ENCODE measurements at regions not wholly inside any gene's neighbourhood (a gene's known extent, or its start where the extent isn't known, plus 50 kb on each side); places are given as distances from the start of the nearest gene placed in this dataset.

- H3K27me3 Mint-ChIP-seq (ENCODE audit: low read depth), result no peaks in the 10 kb centered on the region
- Histone ChIP-seq H3K27me3 (ENCODE audit: insufficient read depth, low read length) (no peaks in the 10 kb centered on the region), H2BK20ac (ENCODE audit: low read depth, low read length, poor library complexity, severe bottlenecking) (no peak overlapping the region), H3K18ac (ENCODE audit: insufficient read length, low read depth, low read length) (no peak overlapping the region), H2BK5ac (ENCODE audit: insufficient read length, low read length) (no peak overlapping the region), H4K8ac (replicated peaks; ENCODE audit: insufficient read length, low read depth, low read length) (no peak overlapping the region), H3K79me1 (ENCODE audit: insufficient read depth, low read depth, low read length, poor library complexity, severe bottlenecking) (no peaks in the 10 kb centered on the region), H3K4me2 (ENCODE audit: insufficient read depth, insufficient read length, low read length) (no peak overlapping the region), H4K20me1 (ENCODE audit: control insufficient read depth, insufficient read depth, insufficient read length) (no peaks in the 10 kb centered on the region), H3K14ac (ENCODE audit: insufficient read depth, low read length) (no peak overlapping the region), H3K27ac (ENCODE audit: insufficient read length, low read depth, low read length) (no peak overlapping the region), H3K56ac (ENCODE audit: insufficient read length, low read depth, low read length) (no peak overlapping the region), H2BK15ac (ENCODE audit: low read depth, low read length) (no peak overlapping the region), H3K9me3 (ENCODE audit: control insufficient read depth, low read depth, low read length) (no peaks in the 10 kb centered on the region), H3K23me2 (ENCODE audit: insufficient read length, low read depth, low read length, poor library complexity, severe bottlenecking) (no peaks in the 10 kb centered on the region), H2BK120ac (ENCODE audit: low read depth, low read length, poor library complexity, severe bottlenecking) (no peak overlapping the region), H4K91ac (ENCODE audit: insufficient read length, low read depth, low read length) (no peak overlapping the region), H3K79me2 (ENCODE audit: insufficient read depth, low read length) (no peaks in the 10 kb centered on the region), H3K4ac (ENCODE audit: low read depth, low read length) (no peak overlapping the region), H3T11ph (ENCODE audit: low read length) (no peak overlapping the region), H4K5ac (ENCODE audit: insufficient read length, low read depth, low read length) (no peak overlapping the region), H2BK12ac (ENCODE audit: insufficient read length, low read depth, low read length) (no peak overlapping the region), H2AK5ac (ENCODE audit: insufficient read length, low read length) (no peak overlapping the region), H3K23ac (ENCODE audit: insufficient read length, low read depth, low read length) (no peak overlapping the region), H2AFZ (ENCODE audit: low read length) (no peak overlapping the region), H3K9ac (ENCODE audit: extremely low read depth, insufficient read length, low read length) (no peak overlapping the region), H3K4me1 (ENCODE audit: insufficient read depth, low read length) (no peaks in the 10 kb centered on the region)
- DNase-seq, result no peak
- H3K4me1 Mint-ChIP-seq, result peaks cover 6 to 7% of the 10 kb centered on the region in 2 experiments
- no peak overlapping the region for H3K4me3 Mint-ChIP-seq
- no peak overlapping the region for H3K27ac Mint-ChIP-seq
- H3K9me3 Mint-ChIP-seq, result no peaks in the 10 kb centered on the region
- WGBS (ENCODE audit: extremely low coverage, insufficient read length, low lambda C conversion rate), result no CpG with 5 or more reads among the region's 7 CpGs
- TF ChIP-seq, protein P1, sequence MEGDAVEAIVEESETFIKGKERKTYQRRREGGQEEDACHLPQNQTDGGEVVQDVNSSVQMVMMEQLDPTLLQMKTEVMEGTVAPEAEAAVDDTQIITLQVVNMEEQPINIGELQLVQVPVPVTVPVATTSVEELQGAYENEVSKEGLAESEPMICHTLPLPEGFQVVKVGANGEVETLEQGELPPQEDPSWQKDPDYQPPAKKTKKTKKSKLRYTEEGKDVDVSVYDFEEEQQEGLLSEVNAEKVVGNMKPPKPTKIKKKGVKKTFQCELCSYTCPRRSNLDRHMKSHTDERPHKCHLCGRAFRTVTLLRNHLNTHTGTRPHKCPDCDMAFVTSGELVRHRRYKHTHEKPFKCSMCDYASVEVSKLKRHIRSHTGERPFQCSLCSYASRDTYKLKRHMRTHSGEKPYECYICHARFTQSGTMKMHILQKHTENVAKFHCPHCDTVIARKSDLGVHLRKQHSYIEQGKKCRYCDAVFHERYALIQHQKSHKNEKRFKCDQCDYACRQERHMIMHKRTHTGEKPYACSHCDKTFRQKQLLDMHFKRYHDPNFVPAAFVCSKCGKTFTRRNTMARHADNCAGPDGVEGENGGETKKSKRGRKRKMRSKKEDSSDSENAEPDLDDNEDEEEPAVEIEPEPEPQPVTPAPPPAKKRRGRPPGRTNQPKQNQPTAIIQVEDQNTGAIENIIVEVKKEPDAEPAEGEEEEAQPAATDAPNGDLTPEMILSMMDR (conservative IDR thresholded peaks at IDR 0.05), result no peak
- no peaks in the 10 kb centered on the region for H3K36me3 Mint-ChIP-seq (ENCODE audit: insufficient read depth in 1 of 3, low read depth in 3 of 3)
Observed at GRCh38 chr7:10863476-10863875, 110.2 kb upstream of the PHF14 start.

Measured in H9 (cell line).